ENCODE measurements at regions not wholly inside any gene's neighbourhood (a gene's known extent, or its start where the extent isn't known, plus 50 kb on each side); places are given as distances from the start of the nearest gene placed in this dataset.

GRCh38 chr22:48849963-48850657, 977.6 kb downstream of the BRD1 start:
- TF ChIP-seq, protein P1, sequence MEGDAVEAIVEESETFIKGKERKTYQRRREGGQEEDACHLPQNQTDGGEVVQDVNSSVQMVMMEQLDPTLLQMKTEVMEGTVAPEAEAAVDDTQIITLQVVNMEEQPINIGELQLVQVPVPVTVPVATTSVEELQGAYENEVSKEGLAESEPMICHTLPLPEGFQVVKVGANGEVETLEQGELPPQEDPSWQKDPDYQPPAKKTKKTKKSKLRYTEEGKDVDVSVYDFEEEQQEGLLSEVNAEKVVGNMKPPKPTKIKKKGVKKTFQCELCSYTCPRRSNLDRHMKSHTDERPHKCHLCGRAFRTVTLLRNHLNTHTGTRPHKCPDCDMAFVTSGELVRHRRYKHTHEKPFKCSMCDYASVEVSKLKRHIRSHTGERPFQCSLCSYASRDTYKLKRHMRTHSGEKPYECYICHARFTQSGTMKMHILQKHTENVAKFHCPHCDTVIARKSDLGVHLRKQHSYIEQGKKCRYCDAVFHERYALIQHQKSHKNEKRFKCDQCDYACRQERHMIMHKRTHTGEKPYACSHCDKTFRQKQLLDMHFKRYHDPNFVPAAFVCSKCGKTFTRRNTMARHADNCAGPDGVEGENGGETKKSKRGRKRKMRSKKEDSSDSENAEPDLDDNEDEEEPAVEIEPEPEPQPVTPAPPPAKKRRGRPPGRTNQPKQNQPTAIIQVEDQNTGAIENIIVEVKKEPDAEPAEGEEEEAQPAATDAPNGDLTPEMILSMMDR (IDR thresholded peaks at IDR 0.05): no peak
- no peak for TF ChIP-seq ZFX (IDR thresholded peaks at IDR 0.05; ENCODE audit: borderline replicate concordance)
